ENCODE measurements at regions not wholly inside any gene's neighbourhood (a gene's known extent, or its start where the extent isn't known, plus 50 kb on each side); places are given as distances from the start of the nearest gene placed in this dataset.
A peak's percentile ranks its signal among the peaks of the same experiment; 100 is the strongest.

- Histone ChIP-seq H3K4me2 (ENCODE audit: unreplicated experiment) (peak overlapping the region; percentile 45), H3F3A (ENCODE audit: insufficient read depth) (peaks cover 4% of the 10 kb centered on the region; the same call in 1 of the 2 replicates), H3K4me1 (ENCODE audit: insufficient read depth) (peaks cover 9% of the 10 kb centered on the region; the same call in 1 of the 2 replicates), H3K36me3 (ENCODE audit: low read depth) (no peaks in the 10 kb centered on the region), H4K20me1 (ENCODE audit: insufficient read depth) (no peaks in the 10 kb centered on the region), H3K9ac (peak overlapping the region; percentile 56), H3K9me2 (ENCODE audit: insufficient read depth) (no peaks in the 10 kb centered on the region), H2AFZ (peak overlapping the region; percentile 85), H3K79me2 (ENCODE audit: insufficient read depth) (no peaks in the 10 kb centered on the region), H3K4me3 (peak overlapping the region; percentile 32; the same call in 1 of the 2 replicates), H3K27ac (peak overlapping the region; percentile 45), H3K9me3 (ENCODE audit: low read depth) (no peaks in the 10 kb centered on the region), H3K27me3 (replicated peaks; ENCODE audit: insufficient read depth) (no peaks in the 10 kb centered on the region)
- TF ChIP-seq EZH2phosphoT487 (IDR thresholded peaks at IDR 0.05; ENCODE audit: insufficient read depth, low read depth) (no peak), EZH2 (IDR thresholded peaks at IDR 0.05; ENCODE audit: insufficient read depth, poor library complexity, severe bottlenecking) (no peak)
- DNase-seq = peak; percentile 95
- WGBS, 2 experiments (ENCODE audit: low coverage in 1 of 2, low lambda C conversion rate in 2 of 2, missing lambda C conversion rate in 2 of 2) = 43 to 47% methylated on average over 2 of the region's 2 CpGs
- in situ Hi-C loops (cut with MboI) = no loop called here
Observed at GRCh38 chr2:226002438-226002837, 602.9 kb downstream of the NYAP2 start.

DNA sequence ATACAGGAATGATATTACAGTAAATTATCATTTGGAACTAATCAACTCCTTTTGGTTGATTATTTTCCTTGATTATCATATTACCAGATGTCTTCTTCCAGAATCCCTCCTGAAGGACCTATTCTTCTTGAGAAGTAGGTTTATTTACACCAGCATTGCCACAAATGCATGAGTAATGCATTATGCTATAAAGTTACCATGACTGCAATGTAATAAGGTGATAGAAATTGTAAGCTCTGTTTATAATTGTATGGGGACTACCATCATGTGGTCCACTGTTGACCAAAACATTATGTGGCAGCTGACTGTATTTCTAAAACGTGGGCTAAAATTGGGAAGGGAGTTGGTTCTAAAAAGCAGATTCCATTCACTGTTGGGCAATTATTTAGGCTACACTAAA, 602.2 kb downstream of the NYAP2 start:
- in situ Hi-C loops (cut with MboI) = no loop called here
- Histone ChIP-seq H3K4me3 (no peak overlapping the region), H3K4me2 (ENCODE audit: unreplicated experiment) (no peak overlapping the region), H2AFZ (no peak overlapping the region), H3K27ac (peak overlapping the region; percentile 42; the same call in 1 of the 2 replicates), H3K4me1 (ENCODE audit: insufficient read depth) (peaks cover 9% of the 10 kb centered on the region; the same call in 1 of the 2 replicates), H3K79me2 (ENCODE audit: insufficient read depth) (no peaks in the 10 kb centered on the region), H3K27me3 (replicated peaks; ENCODE audit: insufficient read depth) (no peaks in the 10 kb centered on the region), H3K9me2 (ENCODE audit: insufficient read depth) (no peaks in the 10 kb centered on the region), H3F3A (ENCODE audit: insufficient read depth) (peaks cover 4% of the 10 kb centered on the region; the same call in 1 of the 2 replicates), H4K20me1 (ENCODE audit: insufficient read depth) (no peaks in the 10 kb centered on the region), H3K36me3 (ENCODE audit: low read depth) (no peaks in the 10 kb centered on the region), H3K9me3 (ENCODE audit: low read depth) (no peaks in the 10 kb centered on the region), H3K9ac (no peak overlapping the region)
- peak; percentile 32 for DNase-seq
- WGBS, 2 experiments (ENCODE audit: low coverage in 1 of 2, low lambda C conversion rate in 2 of 2, missing lambda C conversion rate in 2 of 2) = 89 to 91% methylated on average over 1 of the region's 1 CpG
- TF ChIP-seq EZH2 (IDR thresholded peaks at IDR 0.05; ENCODE audit: insufficient read depth, poor library complexity, severe bottlenecking) (no peak), EZH2phosphoT487 (IDR thresholded peaks at IDR 0.05; ENCODE audit: insufficient read depth, low read depth) (no peak)

- TF ChIP-seq EZH2phosphoT487 (IDR thresholded peaks at IDR 0.05; ENCODE audit: insufficient read depth, low read depth) = no peak
- TF ChIP-seq EZH2 (IDR thresholded peaks at IDR 0.05; ENCODE audit: insufficient read depth, poor library complexity, severe bottlenecking) = no peak
- Histone ChIP-seq H2AFZ (no peak overlapping the region), H3K79me2 (ENCODE audit: insufficient read depth) (no peaks in the 10 kb centered on the region), H3K27ac (no peak overlapping the region), H3K4me2 (ENCODE audit: unreplicated experiment) (no peak overlapping the region), H3K9me3 (ENCODE audit: low read depth) (no peaks in the 10 kb centered on the region), H3K9ac (no peak overlapping the region), H3F3A (ENCODE audit: insufficient read depth) (peaks cover 9% of the 10 kb centered on the region), H3K36me3 (ENCODE audit: low read depth) (no peaks in the 10 kb centered on the region), H3K4me3 (no peak overlapping the region), H3K27me3 (replicated peaks; ENCODE audit: insufficient read depth) (no peaks in the 10 kb centered on the region), H3K9me2 (ENCODE audit: insufficient read depth) (no peaks in the 10 kb centered on the region), H4K20me1 (ENCODE audit: insufficient read depth) (no peaks in the 10 kb centered on the region), H3K4me1 (ENCODE audit: insufficient read depth) (peaks cover 21% of the 10 kb centered on the region)
- no peak for DNase-seq
- 23 to 29% methylated on average over 2 of the region's 2 CpGs for WGBS, 2 experiments (ENCODE audit: low coverage in 1 of 2, low lambda C conversion rate in 2 of 2, missing lambda C conversion rate in 2 of 2)
- in situ Hi-C loops (cut with MboI) = no loop called here
Observed at GRCh38 chr2:225999692-226000091, 600.2 kb downstream of the NYAP2 start.

- H3K36me3 ChIP-seq (ENCODE audit: low read depth) = no peaks in the 10 kb centered on the region
- no peaks in the 10 kb centered on the region for H3K79me2 ChIP-seq (ENCODE audit: insufficient read depth)
- TF ChIP-seq EZH2 (IDR thresholded peaks at IDR 0.05; ENCODE audit: insufficient read depth, poor library complexity, severe bottlenecking) (no peak), EZH2phosphoT487 (IDR thresholded peaks at IDR 0.05; ENCODE audit: insufficient read depth, low read depth) (no peak)
- H4K20me1 ChIP-seq (ENCODE audit: insufficient read depth) = no peaks in the 10 kb centered on the region
- no peaks in the 10 kb centered on the region for H3K9me3 ChIP-seq (ENCODE audit: low read depth)
- H3K27me3 ChIP-seq (replicated peaks; ENCODE audit: insufficient read depth) = no peaks in the 10 kb centered on the region
- H3K27ac ChIP-seq = no peak overlapping the region
- no peak overlapping the region for H3K4me2 ChIP-seq (ENCODE audit: unreplicated experiment)
- in situ Hi-C loops (cut with MboI) = no loop called here
- H3K4me3 ChIP-seq = no peak overlapping the region
- H3K9me2 ChIP-seq (ENCODE audit: insufficient read depth) = no peaks in the 10 kb centered on the region
- WGBS, 2 experiments (ENCODE audit: low coverage in 1 of 2, low lambda C conversion rate in 2 of 2, missing lambda C conversion rate in 2 of 2) = 79 to 83% methylated on average over 4 of the region's 4 CpGs
- peak; percentile 19 for DNase-seq
- H3F3A ChIP-seq (ENCODE audit: insufficient read depth) = peaks cover 9% of the 10 kb centered on the region
- peaks cover 21% of the 10 kb centered on the region for H3K4me1 ChIP-seq (ENCODE audit: insufficient read depth)
- no peak overlapping the region for H2AFZ ChIP-seq
- no peak overlapping the region for H3K9ac ChIP-seq
Observed at GRCh38 chr2:225998653-225999052, 599.1 kb downstream of the NYAP2 start.

- Histone ChIP-seq H3K4me2 (ENCODE audit: unreplicated experiment) (no peak overlapping the region), H3K27ac (no peak overlapping the region), H3K4me3 (no peak overlapping the region), H2AFZ (no peak overlapping the region), H3K79me2 (ENCODE audit: insufficient read depth) (no peaks in the 10 kb centered on the region), H3F3A (ENCODE audit: insufficient read depth) (peaks cover 9% of the 10 kb centered on the region), H3K27me3 (replicated peaks; ENCODE audit: insufficient read depth) (no peaks in the 10 kb centered on the region), H3K36me3 (ENCODE audit: low read depth) (no peaks in the 10 kb centered on the region), H4K20me1 (ENCODE audit: insufficient read depth) (no peaks in the 10 kb centered on the region), H3K9me3 (ENCODE audit: low read depth) (no peaks in the 10 kb centered on the region), H3K4me1 (ENCODE audit: insufficient read depth) (peaks cover 26% of the 10 kb centered on the region), H3K9ac (no peak overlapping the region), H3K9me2 (ENCODE audit: insufficient read depth) (no peaks in the 10 kb centered on the region)
- in situ Hi-C loops (cut with MboI) = no loop called here
- TF ChIP-seq EZH2phosphoT487 (IDR thresholded peaks at IDR 0.05; ENCODE audit: insufficient read depth, low read depth) = no peak
- TF ChIP-seq EZH2 (IDR thresholded peaks at IDR 0.05; ENCODE audit: insufficient read depth, poor library complexity, severe bottlenecking) = no peak
- no peak for DNase-seq
- WGBS, 2 experiments (ENCODE audit: low coverage in 1 of 2, low lambda C conversion rate in 2 of 2, missing lambda C conversion rate in 2 of 2) = 66 to 76% methylated on average over 3 of the region's 3 CpGs
Observed at GRCh38 chr2:225998116-225998515, 598.6 kb downstream of the NYAP2 start.

All from GM23248 (cell line).